Neural cell (in vitro differentiated cells): ENCODE measurements at regions not wholly inside any gene's neighbourhood (a gene's known extent, or its start where the extent isn't known, plus 50 kb on each side); places are given as distances from the start of the nearest gene placed in this dataset.

Experiments
- H2AFZ ChIP-seq: fragments of 200-600, 300-800 bp; sonication (generic), shearing (Covaris generic); 2 replicates; pipeline ENCODE4 v1.6.0; 2014; ENCODE audit warnings: low read depth, mild to moderate bottlenecking, antibody characterized with exemption, low read length, moderate library complexity
- H3F3A ChIP-seq: fragments of 200-600 bp; shearing (Covaris generic); 2 replicates; pipeline ENCODE4 v1.6.1; 2016; ENCODE audit warnings: mild to moderate bottlenecking, moderate library complexity, mixed read lengths, antibody characterized with exemption, low read length; ENCODE audit not compliant: insufficient read depth, poor library complexity, severe bottlenecking
- H3K27ac ChIP-seq: fragments of 200-600, 300-800 bp; sonication (generic), shearing (Covaris generic); 2 replicates; pipeline ENCODE4 v1.5.1; 2014; ENCODE audit warnings: mild to moderate bottlenecking, low read length, moderate library complexity
- H3K27me3 ChIP-seq: fragments of 300-800, 200-600 bp; sonication (generic), shearing (Covaris generic); 2 replicates; pipeline ENCODE4 v1.6.0; 2014; ENCODE audit warnings: mild to moderate bottlenecking, low read depth, low read length, moderate library complexity; ENCODE audit not compliant: insufficient read depth
- H3K36me3 ChIP-seq: fragments of 300-800, 200-600 bp; sonication (generic), shearing (Covaris generic); 2 replicates; pipeline ENCODE4 v1.5.1; 2014; ENCODE audit warnings: mild to moderate bottlenecking, antibody characterized with exemption, low read length, moderate library complexity; ENCODE audit not compliant: insufficient read depth
- H3K4me2 ChIP-seq: fragments of 300-800, 200-600 bp; sonication (generic), shearing (Covaris generic); 2 replicates; pipeline ENCODE4 v1.6.0; 2014; ENCODE audit warnings: mild to moderate bottlenecking, low read length
- H3K4me3 ChIP-seq: fragments of 300-800, 200-600 bp; sonication (generic), shearing (Covaris generic); 2 replicates; pipeline ENCODE4 v1.5.1; 2014; ENCODE audit warnings: mild to moderate bottlenecking, low read length, moderate library complexity
- H3K79me2 ChIP-seq: fragments of 200-600 bp; shearing (Covaris generic); replicated peaks from 2 replicates; pipeline ENCODE4 v1.6.0; 2014; ENCODE audit warnings: mild to moderate bottlenecking, low read length, moderate library complexity; ENCODE audit not compliant: insufficient read depth
- H3K9ac ChIP-seq: fragments of 300-800, 200-600 bp; sonication (generic), shearing (Covaris generic); 2 replicates; pipeline ENCODE4 v1.6.1; 2016; ENCODE audit warnings: mild to moderate bottlenecking, low read length, mixed read lengths
- H3K9me2 ChIP-seq: fragments of 200-600 bp; shearing (Covaris generic); 2 replicates; pipeline ENCODE4 v1.6.1; 2016; ENCODE audit warnings: mild to moderate bottlenecking, low read length, mixed read lengths; ENCODE audit not compliant: insufficient read depth
- H3K9me3 ChIP-seq: fragments of 200-600, 300-800 bp; sonication (generic), shearing (Covaris generic); 2 replicates; pipeline ENCODE4 v1.6.1; 2016; ENCODE audit warnings: mild to moderate bottlenecking, mixed run types, low read length, moderate library complexity, mixed read lengths
- H4K20me1 ChIP-seq: fragments of 200-600 bp; shearing (Covaris generic); 2 replicates; pipeline ENCODE4 v1.6.1; 2016; ENCODE audit warnings: mild to moderate bottlenecking, mixed run types; ENCODE audit not compliant: insufficient read depth
- CTCF ChIP-seq: fragments of 450-650 bp; IDR thresholded peaks from 2 replicates; pipeline ENCODE4 v1.5.1; 2014; ENCODE audit warnings: antibody characterized with exemption, mild to moderate bottlenecking, moderate library complexity; ENCODE audit not compliant: poor library complexity, severe bottlenecking
- EP300 ChIP-seq: fragments of 450-650 bp; conservative IDR thresholded peaks from 2 replicates; pipeline ENCODE4 v1.6.1; 2014; ENCODE audit warnings: antibody characterized with exemption, mild to moderate bottlenecking, moderate library complexity; ENCODE audit not compliant: poor library complexity, severe bottlenecking
- EZH2 ChIP-seq: fragments of 200-600, 300-800 bp; shearing (Covaris generic), sonication (generic); IDR thresholded peaks from 2 replicates; pipeline ENCODE4 v1.6.1; 2014; ENCODE audit warnings: antibody characterized with exemption, low read length, borderline replicate concordance, mild to moderate bottlenecking; ENCODE audit not compliant: insufficient read depth, poor library complexity, severe bottlenecking
- MXI1 ChIP-seq: fragments of 450-650 bp; conservative IDR thresholded peaks from 2 replicates; pipeline ENCODE4 v1.6.1; 2014; ENCODE audit warnings: antibody characterized with exemption, mild to moderate bottlenecking; ENCODE audit not compliant: poor library complexity, severe bottlenecking
- POLR2AphosphoS5 ChIP-seq: IDR thresholded peaks from 2 replicates; pipeline ENCODE4 v1.6.1; 2012
- RAD21 ChIP-seq: fragments of 450-650 bp; conservative IDR thresholded peaks from 2 replicates; pipeline ENCODE4 v1.6.1; 2014; ENCODE audit warnings: antibody characterized with exemption, mild to moderate bottlenecking, moderate library complexity
- SMC3 ChIP-seq: fragments of 450-650 bp; conservative IDR thresholded peaks from 2 replicates; pipeline ENCODE4 v1.6.1; 2014; ENCODE audit warnings: antibody characterized with exemption, mild to moderate bottlenecking, moderate library complexity; ENCODE audit not compliant: poor library complexity
- TAF1 ChIP-seq: IDR thresholded peaks from 2 replicates; pipeline ENCODE4 v1.6.1; 2012; ENCODE audit warnings: low read depth
- TF ChIP-seq, protein P1 (sequence below): IDR thresholded peaks from 2 replicates; pipeline ENCODE4 v1.6.1; 2012; ENCODE audit warnings: borderline replicate concordance

DNA sequence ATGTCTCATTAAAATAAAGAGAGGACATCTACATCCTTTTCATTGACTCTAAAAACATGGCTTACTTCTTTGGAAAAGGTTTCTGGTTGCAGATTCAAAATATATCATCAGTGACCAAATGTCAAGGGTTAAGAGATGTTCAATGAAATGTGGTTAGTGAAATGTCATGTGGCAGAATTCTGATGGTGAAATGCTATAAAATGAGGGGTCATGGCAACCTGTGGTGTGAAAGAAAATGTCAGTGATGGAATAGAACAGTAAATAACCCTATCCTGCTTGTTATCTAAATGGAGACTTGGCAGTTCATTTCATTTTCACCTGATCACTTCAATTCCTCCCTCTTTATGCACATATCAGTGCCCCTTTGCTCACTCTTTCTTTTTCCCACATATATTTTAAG is 79.4 kb downstream of the TFPI2 start:
- Histone ChIP-seq H3K27me3 (no peaks in the 10 kb centered on the region), H3K9me3 (no peaks in the 10 kb centered on the region), H3F3A (no peaks in the 10 kb centered on the region), H3K27ac (no peak overlapping the region), H3K79me2 (no peaks in the 10 kb centered on the region), H2AFZ (no peak overlapping the region), H3K4me2 (no peak overlapping the region), H3K4me3 (no peak overlapping the region), H3K36me3 (no peaks in the 10 kb centered on the region), H3K9me2 (no peaks in the 10 kb centered on the region), H4K20me1 (no peaks in the 10 kb centered on the region), H3K9ac (no peak overlapping the region)
- TF ChIP-seq MXI1 (no peak), CTCF (no peak), POLR2AphosphoS5 (peak; percentile 17), RAD21 (no peak), SMC3 (no peak), EP300 (peak; percentile 43), EZH2 (no peak), TAF1 (no peak)
- TF ChIP-seq, protein P1, sequence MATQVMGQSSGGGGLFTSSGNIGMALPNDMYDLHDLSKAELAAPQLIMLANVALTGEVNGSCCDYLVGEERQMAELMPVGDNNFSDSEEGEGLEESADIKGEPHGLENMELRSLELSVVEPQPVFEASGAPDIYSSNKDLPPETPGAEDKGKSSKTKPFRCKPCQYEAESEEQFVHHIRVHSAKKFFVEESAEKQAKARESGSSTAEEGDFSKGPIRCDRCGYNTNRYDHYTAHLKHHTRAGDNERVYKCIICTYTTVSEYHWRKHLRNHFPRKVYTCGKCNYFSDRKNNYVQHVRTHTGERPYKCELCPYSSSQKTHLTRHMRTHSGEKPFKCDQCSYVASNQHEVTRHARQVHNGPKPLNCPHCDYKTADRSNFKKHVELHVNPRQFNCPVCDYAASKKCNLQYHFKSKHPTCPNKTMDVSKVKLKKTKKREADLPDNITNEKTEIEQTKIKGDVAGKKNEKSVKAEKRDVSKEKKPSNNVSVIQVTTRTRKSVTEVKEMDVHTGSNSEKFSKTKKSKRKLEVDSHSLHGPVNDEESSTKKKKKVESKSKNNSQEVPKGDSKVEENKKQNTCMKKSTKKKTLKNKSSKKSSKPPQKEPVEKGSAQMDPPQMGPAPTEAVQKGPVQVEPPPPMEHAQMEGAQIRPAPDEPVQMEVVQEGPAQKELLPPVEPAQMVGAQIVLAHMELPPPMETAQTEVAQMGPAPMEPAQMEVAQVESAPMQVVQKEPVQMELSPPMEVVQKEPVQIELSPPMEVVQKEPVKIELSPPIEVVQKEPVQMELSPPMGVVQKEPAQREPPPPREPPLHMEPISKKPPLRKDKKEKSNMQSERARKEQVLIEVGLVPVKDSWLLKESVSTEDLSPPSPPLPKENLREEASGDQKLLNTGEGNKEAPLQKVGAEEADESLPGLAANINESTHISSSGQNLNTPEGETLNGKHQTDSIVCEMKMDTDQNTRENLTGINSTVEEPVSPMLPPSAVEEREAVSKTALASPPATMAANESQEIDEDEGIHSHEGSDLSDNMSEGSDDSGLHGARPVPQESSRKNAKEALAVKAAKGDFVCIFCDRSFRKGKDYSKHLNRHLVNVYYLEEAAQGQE, result no peak

- H3K9ac ChIP-seq, result no peak overlapping the region
- no peaks in the 10 kb centered on the region for H4K20me1 ChIP-seq
- TF ChIP-seq, protein P1, result no peak
- TF ChIP-seq CTCF (no peak), POLR2AphosphoS5 (no peak), EZH2 (no peak), EP300 (no peak)
- no peaks in the 10 kb centered on the region for H3K9me3 ChIP-seq
- no peak overlapping the region for H3K4me2 ChIP-seq
- no peaks in the 10 kb centered on the region for H3F3A ChIP-seq
- H3K9me2 ChIP-seq, result no peaks in the 10 kb centered on the region
- no peak overlapping the region for H2AFZ ChIP-seq
- no peaks in the 10 kb centered on the region for H3K27me3 ChIP-seq
- H3K36me3 ChIP-seq, result no peaks in the 10 kb centered on the region
- H3K27ac ChIP-seq, result no peak overlapping the region
- H3K4me3 ChIP-seq, result no peak overlapping the region
- no peaks in the 10 kb centered on the region for H3K79me2 ChIP-seq
Observed at GRCh38 chr7:93810561-93810960, 80.0 kb downstream of the TFPI2 start.
